H1 (cell line): ENCODE measurements at regions not wholly inside any gene's neighbourhood (a gene's known extent, or its start where the extent isn't known, plus 50 kb on each side); places are given as distances from the start of the nearest gene placed in this dataset.

Experiments
- CTCF ChIA-PET: fragments of 300-600 bp; sonication (Branson Sonifier 250); formaldehyde crosslinking; loops from one replicate; lab custom pipeline; 2021; ENCODE audit not compliant: partially characterized antibody; lab: Charles Lee
- POLR2A ChIA-PET: fragments of 300-600 bp; sonication (Branson Sonifier 250); formaldehyde crosslinking; loops from one replicate; lab custom pipeline; 2021; ENCODE audit warnings: inconsistent platforms; ENCODE audit not compliant: partially characterized antibody; lab: Charles Lee
- DNase-seq, 2 experiments: peaks; one replicate each; pipeline versions ENCODE4 v3.0.0 to v3.0.0-alpha.2; 2010 to 2022; ENCODE audit warnings: low spot score in 2 of 2, low read depth in 1 of 2, mixed read lengths in 1 of 2
- FAIRE-seq: peaks from 2 replicates; lab custom pipeline; 2011; peaks lifted over from hg19 to GRCh38; lab: Jason Lieb, UNC
- H2AFZ ChIP-seq: 2 replicates; pipeline ENCODE4 v1.8.1; 2012; ENCODE audit warnings: low read length, inconsistent platforms
- H2AK5ac ChIP-seq: 2 replicates; pipeline ENCODE4 v1.6.1; 2013; ENCODE audit warnings: low read depth, low read length
- H2BK120ac ChIP-seq: replicated peaks from 2 replicates; pipeline ENCODE3; 2013; ENCODE audit warnings: low read depth, low read length, inconsistent platforms
- H2BK12ac ChIP-seq: 2 replicates; pipeline ENCODE4 v1.6.1; 2013; ENCODE audit warnings: low read depth, low read length
- H2BK15ac ChIP-seq: 2 replicates; pipeline ENCODE4 v1.6.1; 2013; ENCODE audit warnings: low read length
- H2BK20ac ChIP-seq: 2 replicates; pipeline ENCODE4 v1.6.1; 2013; ENCODE audit warnings: low read length
- H2BK5ac ChIP-seq: 2 replicates; pipeline ENCODE4 v1.6.1; 2013; ENCODE audit warnings: low read depth, low read length
- H3K14ac ChIP-seq: 2 replicates; pipeline ENCODE4 v1.6.1; 2013; ENCODE audit warnings: inconsistent platforms; ENCODE audit not compliant: insufficient read length
- H3K18ac ChIP-seq: 2 replicates; pipeline ENCODE4 v1.6.1; 2013; ENCODE audit warnings: low read length; ENCODE audit errors: extremely low read depth
- H3K23ac ChIP-seq: 2 replicates; pipeline ENCODE4 v1.6.1; 2013; ENCODE audit warnings: inconsistent platforms; ENCODE audit not compliant: insufficient read length
- H3K23me2 ChIP-seq: 2 replicates; pipeline ENCODE4 v1.6.1; 2013; ENCODE audit warnings: low read depth, low read length
- H3K27ac ChIP-seq: 2 replicates; pipeline ENCODE4 v1.6.1; 2011; ENCODE audit warnings: low read depth, low read length, inconsistent platforms
- H3K27me3 ChIP-seq, 4 experiments: replicated peaks in 1 of 4; 1 replicate in 1 of 4; 2 replicates in 3 of 4; pipeline versions ENCODE4 v1.6.1 to v1.8.1; 2011 to 2013; ENCODE audit warnings: low read length in 3 of 4, mild to moderate bottlenecking in 3 of 4, inconsistent platforms in 2 of 4, mixed read lengths in 2 of 4, moderate library complexity in 1 of 4; ENCODE audit not compliant: control insufficient read depth in 3 of 4, insufficient read depth in 3 of 4; ENCODE audit errors: extremely low read depth in 1 of 4
- H3K36me3 ChIP-seq, 4 experiments: 2 replicates each; pipeline versions ENCODE4 v1.6.1 to v1.8.1; 2011 to 2013; ENCODE audit warnings: mild to moderate bottlenecking in 4 of 4, low read length in 3 of 4, moderate library complexity in 2 of 4, control low read depth in 1 of 4, inconsistent platforms in 1 of 4; ENCODE audit not compliant: insufficient read depth in 4 of 4, control insufficient read depth in 2 of 4
- H3K4ac ChIP-seq: replicated peaks from 2 replicates; pipeline ENCODE3; 2013; ENCODE audit warnings: low read length, low read depth, mixed read lengths, inconsistent platforms; ENCODE audit not compliant: insufficient read length
- H3K4me1 ChIP-seq, 4 experiments: replicated peaks in 1 of 4; 1 replicate in 1 of 4; 2 replicates in 3 of 4; pipeline versions ENCODE4 v1.6.1 to v1.8.1; 2011 to 2013; ENCODE audit warnings: low read length in 3 of 4, inconsistent platforms in 2 of 4, mixed read lengths in 1 of 4; ENCODE audit not compliant: insufficient read depth in 4 of 4, control insufficient read depth in 3 of 4
- H3K4me2 ChIP-seq, 2 experiments: 2 replicates each; pipeline versions ENCODE4 v1.6.1 to v1.8.1; 2011 to 2013; ENCODE audit warnings: low read depth in 2 of 2, low read length in 2 of 2, control low read depth in 1 of 2, inconsistent platforms in 1 of 2, mild to moderate bottlenecking in 1 of 2; ENCODE audit not compliant: insufficient read depth in 1 of 2
- H3K4me3 ChIP-seq, 4 experiments: fragments of 200-600, 300-600 bp in 1 of 4; sonication (generic), shearing (Covaris generic), sonication (Bioruptor Twin) in 1 of 4; 2 replicates each; pipeline versions ENCODE4 v1.5.1 to v1.8.1; 2011 to 2016; ENCODE audit warnings: low read length in 4 of 4, low read depth in 3 of 4, control low read depth in 2 of 4, inconsistent platforms in 2 of 4, mild to moderate bottlenecking in 2 of 4, mixed read lengths in 1 of 4, moderate library complexity in 1 of 4; ENCODE audit not compliant: insufficient read depth in 2 of 4; ENCODE audit errors: extremely low read depth in 1 of 4
- H3K56ac ChIP-seq: replicated peaks from 2 replicates; pipeline ENCODE3; 2013; ENCODE audit warnings: low read depth, mild to moderate bottlenecking, mixed read lengths, low read length, inconsistent platforms; ENCODE audit not compliant: insufficient read length
- H3K79me1 ChIP-seq: 2 replicates; pipeline ENCODE4 v1.6.1; 2013; ENCODE audit warnings: low read depth, low read length, control low read depth
- H3K79me2 ChIP-seq, 2 experiments: 2 replicates each; pipeline versions ENCODE4 v1.6.1 to v1.8.1; 2012 to 2013; ENCODE audit warnings: low read length in 2 of 2, mild to moderate bottlenecking in 2 of 2, inconsistent platforms in 1 of 2; ENCODE audit not compliant: insufficient read depth in 2 of 2, control insufficient read depth in 1 of 2
- H3K9ac ChIP-seq, 4 experiments: replicated peaks in 1 of 4; 1 replicate in 1 of 4; 2 replicates in 3 of 4; pipeline versions ENCODE4 v1.6.1 to v1.8.1; 2011 to 2013; ENCODE audit warnings: low read depth in 3 of 4, low read length in 3 of 4, control low read depth in 2 of 4, mild to moderate bottlenecking in 2 of 4, moderate library complexity in 2 of 4, inconsistent platforms in 1 of 4; ENCODE audit errors: extremely low read depth in 1 of 4
- H3K9me3 ChIP-seq, 2 experiments: 2 replicates each; pipeline versions ENCODE4 v1.6.1 to v1.8.1; 2012 to 2013; ENCODE audit warnings: mild to moderate bottlenecking in 2 of 2, moderate library complexity in 2 of 2, control low read depth in 1 of 2, inconsistent platforms in 1 of 2, low read depth in 1 of 2, low read length in 1 of 2, mixed read lengths in 1 of 2; ENCODE audit not compliant: insufficient read depth in 2 of 2
- H4K20me1 ChIP-seq, 2 experiments: replicated peaks in 1 of 2; 2 replicates each; pipeline versions ENCODE3 to v1.8.1; 2011 to 2013; ENCODE audit warnings: inconsistent platforms in 2 of 2, low read length in 2 of 2, mild to moderate bottlenecking in 1 of 2; ENCODE audit not compliant: insufficient read depth in 2 of 2, control insufficient read depth in 1 of 2
- H4K5ac ChIP-seq: 2 replicates; pipeline ENCODE4 v1.6.1; 2013; ENCODE audit warnings: low read length, low read depth, mixed read lengths, inconsistent platforms; ENCODE audit not compliant: insufficient read length
- H4K8ac ChIP-seq: 2 replicates; pipeline ENCODE4 v1.8.0; 2013; ENCODE audit warnings: mild to moderate bottlenecking, moderate library complexity, low read length, inconsistent platforms; ENCODE audit not compliant: insufficient read depth; ENCODE audit errors: extremely low read depth
- H4K91ac ChIP-seq: replicated peaks from 2 replicates; pipeline ENCODE3; 2013; ENCODE audit warnings: low read length, mixed read lengths, inconsistent platforms; ENCODE audit not compliant: insufficient read length
- ATF3 ChIP-seq: IDR thresholded peaks from 2 replicates; pipeline ENCODE4 v1.6.1; 2011; ENCODE audit warnings: low read depth, mild to moderate bottlenecking, low read length; ENCODE audit not compliant: insufficient read depth
- CBX5 ChIP-seq: fragments of 300-800, 300-1000 bp; sonication (generic); IDR thresholded peaks from 2 replicates; pipeline ENCODE4 v1.7.1; 2016; ENCODE audit warnings: antibody characterized with exemption, low read length, low read depth
- CTCF ChIP-seq, 3 experiments: IDR thresholded peaks; 1 replicate in 2 of 3; 2 replicates in 1 of 3; pipeline versions ENCODE4 v1.5.1 to v1.6.1; 2011; ENCODE audit warnings: low read length in 3 of 3, mild to moderate bottlenecking in 3 of 3, inconsistent platforms in 2 of 3, low read depth in 1 of 3, moderate library complexity in 1 of 3; ENCODE audit not compliant: insufficient read depth in 1 of 3; ENCODE audit errors: control extremely low read depth in 1 of 3
- JUND ChIP-seq: IDR thresholded peaks from 2 replicates; pipeline ENCODE4 v1.6.1; 2011; ENCODE audit warnings: mild to moderate bottlenecking, improper control_type of control experiment, low read length
- KDM5A ChIP-seq: fragments of 200-600 bp; IDR thresholded peaks from 2 replicates; pipeline ENCODE4 v1.7.1; 2012; ENCODE audit warnings: mild to moderate bottlenecking, low read length, inconsistent platforms, mixed read lengths
- RNF2 ChIP-seq: fragments of 200-900, 300-1000 bp; sonication (generic); IDR thresholded peaks from 2 replicates; pipeline ENCODE4 v1.7.1; 2016; ENCODE audit warnings: borderline replicate concordance, low read depth, mild to moderate bottlenecking, antibody characterized with exemption, low read length; ENCODE audit not compliant: poor library complexity, severe bottlenecking; ENCODE audit errors: missing control alignments
- SRF ChIP-seq: IDR thresholded peaks from 2 replicates; pipeline ENCODE4 v1.6.1; 2011; ENCODE audit warnings: mild to moderate bottlenecking, low read depth, low read length, moderate library complexity
- SUZ12 ChIP-seq: fragments of 200-600 bp; sonication (generic); IDR thresholded peaks from 2 replicates; pipeline ENCODE4 v1.6.1; 2012; ENCODE audit warnings: mild to moderate bottlenecking, inconsistent platforms, low read length, moderate library complexity, mixed read lengths
- USF2 ChIP-seq: IDR thresholded peaks from 2 replicates; pipeline ENCODE4 v1.6.1; 2011; ENCODE audit warnings: low read length, improper control_type of control experiment
- YY1 ChIP-seq: IDR thresholded peaks from 2 replicates; pipeline ENCODE4 v1.6.1; 2011; ENCODE audit warnings: low read depth, mild to moderate bottlenecking, low read length
- WGBS, 2 experiments: shearing (Covaris generic) in 1 of 2; methylation state at CpG; one replicate each; pipeline versions ENCODE4 v1.1.6 to v1.1.7; 2013 to 2015; ENCODE audit warnings: low lambda C conversion rate in 2 of 2, mixed read lengths in 2 of 2, inconsistent platforms in 1 of 2, low coverage in 1 of 2, missing lambda C conversion rate in 1 of 2; ENCODE audit not compliant: insufficient replicate concordance in 2 of 2, insufficient coverage in 1 of 2, insufficient read length in 1 of 2; ENCODE audit errors: extremely low coverage in 1 of 2, missing lambda C conversion rate in 1 of 2; 5-methylcytosine and 5-hydroxymethylcytosine counted together

GRCh38 chrX:140273921-140274320, 230.9 kb downstream of the SOX3 start:
- H4K20me1 ChIP-seq, result no peaks in the 10 kb centered on the region
- no peaks in the 10 kb centered on the region for H3K23me2 ChIP-seq
- H3K4me3 ChIP-seq, result no peak overlapping the region
- no peaks in the 10 kb centered on the region for H3K79me2 ChIP-seq
- peak overlapping the region; percentile 32; the same call in 1 of the 2 replicates for H2BK20ac ChIP-seq
- H3K4ac ChIP-seq, result peak overlapping the region; percentile 14
- H3K4me2 ChIP-seq, result no peak overlapping the region
- DNase-seq, result no peak
- no peak overlapping the region for H2AK5ac ChIP-seq
- H3K27ac ChIP-seq, result no peak overlapping the region
- H3K9me3 ChIP-seq, result no peaks in the 10 kb centered on the region
- TF ChIP-seq KDM5A (no peak), CBX5 (no peak), SUZ12 (no peak), YY1 (no peak), CTCF (IDR thresholded peaks at IDR 0.05; ENCODE audit: control extremely low read depth in 1 of 3, insufficient read depth in 1 of 3, low read depth in 1 of 3, low read length in 3 of 3) (no peak), ATF3 (no peak), RNF2 (no peak), USF2 (no peak), SRF (no peak), JUND (no peak)
- TF ChIP-seq, all 59 proteins: peak for 0
- POLR2A ChIA-PET, result no interaction called here
- peak overlapping the region; percentile 85 for H4K91ac ChIP-seq
- peak overlapping the region; percentile 29; the same call in 1 of the 2 replicates for H2BK12ac ChIP-seq
- no peak overlapping the region for H3K9ac ChIP-seq
- no peak overlapping the region for H4K5ac ChIP-seq
- H3K18ac ChIP-seq, result no peak overlapping the region
- WGBS, 2 experiments, result 93% methylated on average over 2 of the region's 4 CpGs; no CpG with 5 or more reads in 1 of the 2 experiments
- H3K14ac ChIP-seq, result no peak overlapping the region
- H2AFZ ChIP-seq, result no peak overlapping the region
- H3K23ac ChIP-seq, result no peak overlapping the region
- no peak overlapping the region for H2BK120ac ChIP-seq
- no peak overlapping the region for H2BK15ac ChIP-seq
- peak overlapping the region; percentile 66; the same call in 1 of the 2 replicates for H2BK5ac ChIP-seq
- H4K8ac ChIP-seq, result no peak overlapping the region
- H3K56ac ChIP-seq, result no peak overlapping the region
- no peaks in the 10 kb centered on the region for H3K79me1 ChIP-seq
- H3K4me1 ChIP-seq, result no peaks in the 10 kb centered on the region
- H3K36me3 ChIP-seq, result no peaks in the 10 kb centered on the region
- no peaks in the 10 kb centered on the region for H3K27me3 ChIP-seq
- CTCF ChIA-PET, result no interaction called here
- FAIRE-seq, result no peak
